ENCODE measurements at regions not wholly inside any gene's neighbourhood (a gene's known extent, or its start where the extent isn't known, plus 50 kb on each side); places are given as distances from the start of the nearest gene placed in this dataset.

DNA sequence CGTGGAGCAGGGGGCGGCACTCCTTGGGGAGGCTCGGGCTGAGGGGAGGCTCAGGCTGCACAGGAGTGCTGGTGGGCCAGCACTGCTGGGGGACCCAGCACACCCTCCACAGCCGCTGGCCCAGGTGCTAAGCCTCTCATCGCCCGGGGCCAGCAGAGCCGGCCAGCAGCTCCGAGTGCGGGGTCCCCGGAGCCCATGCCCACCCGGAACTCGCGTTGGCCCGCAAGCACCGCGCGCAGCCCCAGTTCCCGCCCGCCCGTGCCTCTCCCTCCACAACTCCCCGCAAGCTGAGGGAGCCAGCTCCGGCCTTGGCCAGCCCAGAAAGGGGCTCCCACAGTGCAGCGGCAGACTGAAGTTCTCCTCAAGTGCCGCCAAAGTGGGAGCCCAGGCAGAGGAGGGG, 2266.8 kb downstream of the LRRC4C start:
- Histone ChIP-seq H3K36me3 (ENCODE audit: insufficient read depth, low read length) (no peaks in the 10 kb centered on the region), H3K9me2 (ENCODE audit: insufficient read depth, low read length) (no peaks in the 10 kb centered on the region), H3K79me2 (ENCODE audit: insufficient read depth, low read depth, low read length) (no peaks in the 10 kb centered on the region), H3K9me3 (ENCODE audit: low read length) (no peaks in the 10 kb centered on the region), H3K4me1 (ENCODE audit: insufficient read depth, low read length, poor library complexity, severe bottlenecking) (no peaks in the 10 kb centered on the region), H2AFZ (ENCODE audit: low read length) (no peak overlapping the region), H4K20me1 (ENCODE audit: insufficient read depth, low read length) (no peaks in the 10 kb centered on the region), H3K27ac (ENCODE audit: low read depth, low read length, poor library complexity, severe bottlenecking) (no peak overlapping the region), H3K4me2 (ENCODE audit: low read length) (no peak overlapping the region), H3K4me3 (ENCODE audit: low read depth, low read length, poor library complexity, severe bottlenecking) (no peak overlapping the region)
- no TSS peak for BruUV-seq (replicated peaks)
- DNase-seq (ENCODE audit: low spot score): no peak
- ChIA-PET CTCF (ENCODE audit: unreplicated experiment) (no interaction called here), POLR2A (interaction anchor here (0.5 kb wide), 1 partner anchor 833 kb away, joined by 4 read pairs; no protein-coding TSS in a partner anchor)
- TF ChIP-seq, protein P1, sequence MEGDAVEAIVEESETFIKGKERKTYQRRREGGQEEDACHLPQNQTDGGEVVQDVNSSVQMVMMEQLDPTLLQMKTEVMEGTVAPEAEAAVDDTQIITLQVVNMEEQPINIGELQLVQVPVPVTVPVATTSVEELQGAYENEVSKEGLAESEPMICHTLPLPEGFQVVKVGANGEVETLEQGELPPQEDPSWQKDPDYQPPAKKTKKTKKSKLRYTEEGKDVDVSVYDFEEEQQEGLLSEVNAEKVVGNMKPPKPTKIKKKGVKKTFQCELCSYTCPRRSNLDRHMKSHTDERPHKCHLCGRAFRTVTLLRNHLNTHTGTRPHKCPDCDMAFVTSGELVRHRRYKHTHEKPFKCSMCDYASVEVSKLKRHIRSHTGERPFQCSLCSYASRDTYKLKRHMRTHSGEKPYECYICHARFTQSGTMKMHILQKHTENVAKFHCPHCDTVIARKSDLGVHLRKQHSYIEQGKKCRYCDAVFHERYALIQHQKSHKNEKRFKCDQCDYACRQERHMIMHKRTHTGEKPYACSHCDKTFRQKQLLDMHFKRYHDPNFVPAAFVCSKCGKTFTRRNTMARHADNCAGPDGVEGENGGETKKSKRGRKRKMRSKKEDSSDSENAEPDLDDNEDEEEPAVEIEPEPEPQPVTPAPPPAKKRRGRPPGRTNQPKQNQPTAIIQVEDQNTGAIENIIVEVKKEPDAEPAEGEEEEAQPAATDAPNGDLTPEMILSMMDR (conservative IDR thresholded peaks at IDR 0.05; ENCODE audit: low read length): no peak
- TF ChIP-seq EZH2phosphoT487 (IDR thresholded peaks at IDR 0.05; ENCODE audit: borderline replicate concordance, low read depth, low read length): no peak
- intact Hi-C loops (cut with micrococcal nuclease; ENCODE audit: unreplicated experiment): no loop called here

DNA sequence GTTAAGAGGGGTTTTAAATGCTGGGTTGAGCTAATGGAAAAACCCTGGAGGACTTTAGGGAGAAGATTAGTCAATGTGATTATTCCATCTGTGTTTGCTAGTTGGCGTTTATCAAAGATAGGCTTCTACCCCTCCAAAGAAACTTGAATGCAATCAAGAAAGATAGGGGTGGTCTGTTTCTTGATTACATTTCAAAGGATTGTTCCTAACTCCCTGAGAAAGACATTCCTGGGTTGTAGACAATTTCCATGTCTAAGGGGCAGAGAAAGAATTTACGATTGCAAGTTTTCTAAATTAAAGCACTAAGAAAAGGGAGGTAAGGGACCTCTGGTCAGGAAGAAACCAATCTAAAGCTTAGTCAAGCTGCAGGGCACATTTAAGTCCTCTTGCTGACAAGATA, 2268.7 kb downstream of the LRRC4C start:
- Histone ChIP-seq H3K79me2 (ENCODE audit: insufficient read depth, low read depth, low read length) (no peaks in the 10 kb centered on the region), H4K20me1 (ENCODE audit: insufficient read depth, low read length) (no peaks in the 10 kb centered on the region), H3K27ac (ENCODE audit: low read depth, low read length, poor library complexity, severe bottlenecking) (no peak overlapping the region), H3K36me3 (ENCODE audit: insufficient read depth, low read length) (no peaks in the 10 kb centered on the region), H2AFZ (ENCODE audit: low read length) (no peak overlapping the region), H3K4me2 (ENCODE audit: low read length) (no peak overlapping the region), H3K9me2 (ENCODE audit: insufficient read depth, low read length) (no peaks in the 10 kb centered on the region), H3K9me3 (ENCODE audit: low read length) (no peaks in the 10 kb centered on the region), H3K4me3 (ENCODE audit: low read depth, low read length, poor library complexity, severe bottlenecking) (no peak overlapping the region), H3K4me1 (ENCODE audit: insufficient read depth, low read length, poor library complexity, severe bottlenecking) (no peaks in the 10 kb centered on the region)
- intact Hi-C loops (cut with micrococcal nuclease; ENCODE audit: unreplicated experiment): no loop called here
- no TSS peak for BruUV-seq (replicated peaks)
- DNase-seq (ENCODE audit: low spot score): no peak
- TF ChIP-seq EZH2phosphoT487 (IDR thresholded peaks at IDR 0.05; ENCODE audit: borderline replicate concordance, low read depth, low read length): no peak
- TF ChIP-seq, protein P1 (conservative IDR thresholded peaks at IDR 0.05; ENCODE audit: low read length): no peak
- POLR2A ChIA-PET: no interaction called here
- CTCF ChIA-PET (ENCODE audit: unreplicated experiment): no interaction called here

DNA sequence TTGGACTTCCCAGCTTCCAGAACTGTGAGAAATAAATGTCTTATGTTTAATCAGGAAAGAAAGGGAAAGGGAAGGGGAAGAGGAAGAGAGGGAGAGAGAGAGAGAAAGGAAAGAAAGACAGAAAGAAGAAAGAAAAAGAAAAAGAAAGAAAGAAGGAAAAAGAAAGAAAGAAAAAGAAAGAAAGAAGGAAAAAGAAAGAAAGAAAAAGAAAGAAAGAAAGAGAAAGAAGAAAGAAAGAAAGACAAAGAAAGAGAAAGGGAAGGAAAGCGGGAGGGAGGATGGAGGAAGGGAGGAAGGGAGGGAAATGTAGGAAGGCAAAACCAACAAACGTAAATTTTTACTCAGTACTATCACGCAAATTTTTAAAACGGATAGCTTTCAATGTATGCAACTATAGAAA, 2281.8 kb downstream of the LRRC4C start:
- Histone ChIP-seq H3K27ac (ENCODE audit: low read depth, low read length, poor library complexity, severe bottlenecking) (no peak overlapping the region), H3K9me3 (ENCODE audit: low read length) (0 out of 2 replicates have a peak, but pooled peaks cover 5% of the 10 kb centered on the region), H3K4me1 (ENCODE audit: insufficient read depth, low read length, poor library complexity, severe bottlenecking) (no peaks in the 10 kb centered on the region), H3K4me3 (ENCODE audit: low read depth, low read length, poor library complexity, severe bottlenecking) (no peak overlapping the region), H3K4me2 (ENCODE audit: low read length) (no peak overlapping the region), H3K9me2 (ENCODE audit: insufficient read depth, low read length) (no peaks in the 10 kb centered on the region), H3K79me2 (ENCODE audit: insufficient read depth, low read depth, low read length) (no peaks in the 10 kb centered on the region), H4K20me1 (ENCODE audit: insufficient read depth, low read length) (no peaks in the 10 kb centered on the region), H2AFZ (ENCODE audit: low read length) (no peak overlapping the region), H3K36me3 (ENCODE audit: insufficient read depth, low read length) (no peaks in the 10 kb centered on the region)
- DNase-seq (ENCODE audit: low spot score): no peak
- CTCF ChIA-PET (ENCODE audit: unreplicated experiment): no interaction called here
- intact Hi-C loops (cut with micrococcal nuclease; ENCODE audit: unreplicated experiment): no loop called here
- BruUV-seq (replicated peaks): no TSS peak
- POLR2A ChIA-PET: no interaction called here
- no peak for TF ChIP-seq EZH2phosphoT487 (IDR thresholded peaks at IDR 0.05; ENCODE audit: borderline replicate concordance, low read depth, low read length)
- TF ChIP-seq, protein P1 (conservative IDR thresholded peaks at IDR 0.05; ENCODE audit: low read length): no peak

Measured in OCI-LY7 (cell line).